H1 (cell line): ENCODE measurements at regions not wholly inside any gene's neighbourhood (a gene's known extent, or its start where the extent isn't known, plus 50 kb on each side); places are given as distances from the start of the nearest gene placed in this dataset.

ENCODE experiments used
- CEBPB ChIP-seq: IDR thresholded peaks from 2 replicates; pipeline ENCODE4 v1.6.1; 2012; ENCODE audit warnings: low read depth, low read length
- CHD1 ChIP-seq: IDR thresholded peaks from 2 replicates; pipeline ENCODE4 v1.6.1; 2012; ENCODE audit warnings: low read depth, low read length, improper control_type of control experiment
- EP300 ChIP-seq, 2 experiments: IDR thresholded peaks; 1 replicate in 1 of 2; 2 replicates in 1 of 2; pipeline ENCODE4 v1.6.1; 2011 to 2012; ENCODE audit warnings: low read depth in 2 of 2, low read length in 2 of 2, mild to moderate bottlenecking in 2 of 2, borderline replicate concordance in 1 of 2, inconsistent platforms in 1 of 2, moderate library complexity in 1 of 2
- HDAC6 ChIP-seq: IDR thresholded peaks from one replicate; pipeline ENCODE4 v1.7.1; 2012; ENCODE audit warnings: low read depth, mild to moderate bottlenecking, inconsistent platforms, low read length, moderate library complexity
- KDM5A ChIP-seq: fragments of 200-600 bp; IDR thresholded peaks from 2 replicates; pipeline ENCODE4 v1.7.1; 2012; ENCODE audit warnings: mild to moderate bottlenecking, low read length, inconsistent platforms, mixed read lengths
- MAX ChIP-seq: IDR thresholded peaks from 2 replicates; pipeline ENCODE4 v1.6.1; 2012; ENCODE audit warnings: inconsistent platforms
- POLR2A ChIP-seq, 2 experiments: IDR thresholded peaks; 1 replicate in 1 of 2; 2 replicates in 1 of 2; pipeline ENCODE4 v1.6.1; 2011; ENCODE audit warnings: low read depth in 2 of 2, low read length in 2 of 2, mild to moderate bottlenecking in 2 of 2; ENCODE audit errors: control extremely low read depth in 1 of 2
- POLR2AphosphoS5 ChIP-seq: IDR thresholded peaks from 2 replicates; pipeline ENCODE4 v1.6.1; 2011; ENCODE audit warnings: low read depth, low read length
- SP1 ChIP-seq: IDR thresholded peaks from 2 replicates; pipeline ENCODE4 v1.6.1; 2011; ENCODE audit warnings: low read depth, low read length
- TAF1 ChIP-seq: IDR thresholded peaks from 2 replicates; pipeline ENCODE4 v1.6.1; 2011; ENCODE audit warnings: mild to moderate bottlenecking, low read depth, low read length
- YY1 ChIP-seq: IDR thresholded peaks from 2 replicates; pipeline ENCODE4 v1.6.1; 2011; ENCODE audit warnings: low read depth, mild to moderate bottlenecking, low read length
- TF ChIP-seq, protein P1 (sequence below), 3 experiments: IDR thresholded peaks; 1 replicate in 2 of 3; 2 replicates in 1 of 3; pipeline versions ENCODE4 v1.5.1 to v1.6.1; 2011; ENCODE audit warnings: low read length in 3 of 3, mild to moderate bottlenecking in 3 of 3, inconsistent platforms in 2 of 3, low read depth in 1 of 3, moderate library complexity in 1 of 3; ENCODE audit not compliant: insufficient read depth in 1 of 3; ENCODE audit errors: control extremely low read depth in 1 of 3

- TF ChIP-seq POLR2A (IDR thresholded peaks at IDR 0.05; ENCODE audit: control extremely low read depth in 1 of 2, low read depth in 2 of 2, low read length in 2 of 2) (no peak), POLR2AphosphoS5 (no peak), EP300 (IDR thresholded peaks at IDR 0.05; ENCODE audit: borderline replicate concordance in 1 of 2, low read depth in 2 of 2, low read length in 2 of 2) (no peak), CHD1 (no peak), CEBPB (no peak), KDM5A (no peak), YY1 (no peak), SP1 (no peak), HDAC6 (no peak), MAX (no peak), TAF1 (no peak)
- TF ChIP-seq, protein P1, sequence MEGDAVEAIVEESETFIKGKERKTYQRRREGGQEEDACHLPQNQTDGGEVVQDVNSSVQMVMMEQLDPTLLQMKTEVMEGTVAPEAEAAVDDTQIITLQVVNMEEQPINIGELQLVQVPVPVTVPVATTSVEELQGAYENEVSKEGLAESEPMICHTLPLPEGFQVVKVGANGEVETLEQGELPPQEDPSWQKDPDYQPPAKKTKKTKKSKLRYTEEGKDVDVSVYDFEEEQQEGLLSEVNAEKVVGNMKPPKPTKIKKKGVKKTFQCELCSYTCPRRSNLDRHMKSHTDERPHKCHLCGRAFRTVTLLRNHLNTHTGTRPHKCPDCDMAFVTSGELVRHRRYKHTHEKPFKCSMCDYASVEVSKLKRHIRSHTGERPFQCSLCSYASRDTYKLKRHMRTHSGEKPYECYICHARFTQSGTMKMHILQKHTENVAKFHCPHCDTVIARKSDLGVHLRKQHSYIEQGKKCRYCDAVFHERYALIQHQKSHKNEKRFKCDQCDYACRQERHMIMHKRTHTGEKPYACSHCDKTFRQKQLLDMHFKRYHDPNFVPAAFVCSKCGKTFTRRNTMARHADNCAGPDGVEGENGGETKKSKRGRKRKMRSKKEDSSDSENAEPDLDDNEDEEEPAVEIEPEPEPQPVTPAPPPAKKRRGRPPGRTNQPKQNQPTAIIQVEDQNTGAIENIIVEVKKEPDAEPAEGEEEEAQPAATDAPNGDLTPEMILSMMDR (IDR thresholded peaks at IDR 0.05; ENCODE audit: control extremely low read depth in 1 of 3, insufficient read depth in 1 of 3, low read depth in 1 of 3, low read length in 3 of 3) = no peak
Observed at GRCh38 chr1:214125819-214126218, 138.0 kb downstream of the PROX1 start.
